ENCODE measurements at regions not wholly inside any gene's neighbourhood (a gene's known extent, or its start where the extent isn't known, plus 50 kb on each side); places are given as distances from the start of the nearest gene placed in this dataset.
"Not testable (repeated sequence)": the region's sequence is repeated elsewhere in the genome, so short reads cannot be mapped to it uniquely, and the experiment has no call there.

DNA sequence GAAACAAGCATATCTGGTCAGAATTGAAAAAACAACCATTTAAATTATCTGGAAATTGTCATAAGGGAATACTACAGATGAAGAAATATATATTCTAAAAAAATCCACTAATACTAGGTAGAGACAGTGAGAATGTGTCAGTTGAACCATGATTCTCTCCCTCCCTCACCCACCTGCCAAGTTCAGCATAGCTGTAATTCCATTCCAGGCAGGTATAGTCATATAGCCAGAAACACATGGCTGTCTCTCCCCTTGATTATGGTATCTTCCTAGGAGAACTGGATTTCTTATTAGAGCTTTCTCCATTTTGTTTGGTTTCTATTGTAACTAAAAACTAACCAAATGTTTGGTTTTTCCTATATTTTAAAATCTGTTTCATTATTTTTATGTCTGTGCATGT, 509.2 kb downstream of the CDH10 start:
- Histone ChIP-seq H3K27ac (no peak overlapping the region), H3K4me1 (replicated peaks in 1 of 2) (peaks cover 0 to 5% of the 10 kb centered on the region in 2 donors), H3K4me3 (no peak overlapping the region)
- ATAC-seq (replicated peaks in 6 of 8) = no peak
- in situ Hi-C loops (cut with MboI; ENCODE audit: low pct_unique_long_range_greater_than_20kb in 2 of 9, low sequenced_read_pairs in 9 of 9, unreplicated experiment in 9 of 9) = no loop called here

DNA sequence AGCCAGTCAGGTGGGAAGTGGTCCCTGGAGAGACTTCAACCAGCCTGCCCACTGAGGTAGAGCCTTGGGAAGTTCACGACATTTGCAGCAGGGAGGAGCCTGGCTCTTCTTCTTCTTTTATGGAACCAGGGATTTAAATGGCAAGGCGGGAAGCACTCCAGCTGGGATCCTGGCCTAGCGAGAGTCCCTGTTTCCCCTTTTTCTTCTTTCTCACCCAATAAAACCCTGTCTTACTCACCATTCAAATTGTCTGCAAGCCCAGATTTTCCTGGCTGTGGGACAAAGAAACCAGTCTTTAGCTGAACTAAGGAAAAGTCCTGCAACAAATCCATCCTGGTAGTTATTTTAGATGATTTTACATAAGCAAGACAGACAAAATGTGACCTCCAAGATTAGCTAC, 503.7 kb downstream of the CDH10 start:
- Histone ChIP-seq H3K4me1 (replicated peaks in 1 of 2) (no peaks in the 10 kb centered on the region), H3K27ac (no peak overlapping the region), H3K4me3 (no peak overlapping the region)
- WGBS, 10 experiments = 0 to 100% (median 81%) methylated on average over 1 to 3 of the region's 3 CpGs; no CpG with 5 or more reads in 2 of the 10 experiments
- no peak for ATAC-seq (replicated peaks in 6 of 8)
- in situ Hi-C loops (cut with MboI; ENCODE audit: low pct_unique_long_range_greater_than_20kb in 2 of 9, low sequenced_read_pairs in 9 of 9, unreplicated experiment in 9 of 9) = no loop called here

GRCh38 chr5:24142341-24142740, 502.4 kb downstream of the CDH10 start:
- Histone ChIP-seq H3K4me3 (no peak overlapping the region), H3K4me1 (replicated peaks in 1 of 2) (no peaks in the 10 kb centered on the region), H3K27ac (no peak overlapping the region)
- in situ Hi-C loops (cut with MboI; ENCODE audit: low pct_unique_long_range_greater_than_20kb in 2 of 9, low sequenced_read_pairs in 9 of 9, unreplicated experiment in 9 of 9) = no loop called here
- WGBS, 10 experiments = 0 to 100% (median 72%) methylated on average over 1 to 2 of the region's 2 CpGs
- no peak for ATAC-seq (replicated peaks in 6 of 8)

DNA sequence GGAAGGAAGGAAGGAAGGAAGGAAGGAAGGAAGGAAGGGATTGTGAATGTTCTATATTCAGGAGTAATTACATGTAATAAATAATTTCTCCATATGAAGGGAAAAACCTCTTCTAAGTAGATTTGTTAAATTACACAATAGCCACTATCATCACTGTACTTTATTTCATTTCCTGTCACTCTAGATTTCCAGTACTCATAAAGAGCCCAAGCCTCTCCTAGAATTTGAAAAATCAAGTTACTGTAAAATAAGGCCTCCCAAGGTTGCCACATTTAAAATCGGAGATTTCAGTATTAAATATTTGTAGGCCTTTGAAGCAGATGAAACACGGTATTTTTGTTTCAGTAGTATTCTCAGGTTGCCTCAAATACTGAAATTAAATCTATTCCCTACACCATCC, 499.0 kb downstream of the CDH10 start:
- in situ Hi-C loops (cut with MboI; ENCODE audit: low pct_unique_long_range_greater_than_20kb in 2 of 9, low sequenced_read_pairs in 9 of 9, unreplicated experiment in 9 of 9) = no loop called here
- Histone ChIP-seq H3K27ac (no peak overlapping the region), H3K4me3 (no peak overlapping the region), H3K4me1 (replicated peaks in 1 of 2) (no peaks in the 10 kb centered on the region)
- no peak for ATAC-seq (replicated peaks in 6 of 8)
- WGBS, 10 experiments = 0 to 100% (median 83%) methylated on average over 1 to 2 of the region's 2 CpGs; no CpG with 5 or more reads in 1 of the 10 experiments

DNA sequence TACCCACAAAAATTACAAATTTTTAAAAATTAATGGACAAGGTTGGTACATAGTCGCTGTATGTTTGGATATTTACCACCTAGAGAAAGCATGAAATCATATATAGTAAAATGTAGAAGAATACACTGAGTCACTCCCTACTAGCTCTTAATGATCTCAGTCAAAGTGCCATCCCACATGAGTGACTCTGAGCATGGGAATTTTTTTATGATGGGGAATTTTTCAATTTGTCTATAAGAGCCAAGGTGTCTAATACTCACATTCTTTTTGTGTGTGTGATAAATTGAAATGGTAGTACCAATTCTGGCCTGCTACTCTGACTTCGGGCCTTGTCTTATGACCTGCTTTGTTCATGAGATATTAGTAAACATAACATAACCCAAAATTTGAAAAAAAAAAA, 483.2 kb downstream of the CDH10 start:
- in situ Hi-C loops (cut with MboI; ENCODE audit: low pct_unique_long_range_greater_than_20kb in 2 of 9, low sequenced_read_pairs in 9 of 9, unreplicated experiment in 9 of 9) = no loop called here
- ATAC-seq (replicated peaks in 6 of 8) = no peak

DNA sequence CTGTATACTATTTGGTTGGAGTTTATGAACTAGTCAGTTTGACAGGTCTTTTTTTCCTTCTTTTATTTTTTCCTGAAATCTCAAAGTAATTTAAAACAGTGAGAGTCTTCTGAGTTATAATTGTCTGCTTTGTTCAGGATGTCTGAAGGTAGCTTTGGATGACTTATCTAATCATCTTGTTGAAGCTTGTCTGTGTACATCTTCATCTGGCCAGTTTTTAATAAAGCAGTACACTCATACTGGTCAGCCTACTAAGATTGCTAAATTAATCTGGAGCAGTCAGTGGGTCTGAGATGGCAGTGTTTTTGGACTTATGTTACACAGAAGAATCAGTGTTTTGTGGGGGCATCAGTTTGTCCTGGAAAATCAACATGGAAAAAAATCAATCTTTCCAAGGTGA, 482.4 kb downstream of the CDH10 start:
- no peak overlapping the region for H3K4me3 ChIP-seq
- H3K27ac ChIP-seq = no peak overlapping the region
- in situ Hi-C loops (cut with MboI; ENCODE audit: low pct_unique_long_range_greater_than_20kb in 2 of 9, low sequenced_read_pairs in 9 of 9, unreplicated experiment in 9 of 9) = no loop called here
- no peak for ATAC-seq (replicated peaks in 6 of 8)
- H3K4me1 ChIP-seq (replicated peaks in 1 of 2) = no peaks in the 10 kb centered on the region

More for the DNA sequence above, 483.2 kb downstream of the CDH10 start:
- Histone ChIP-seq H3K4me3 (no peak overlapping the region), H3K4me1 (replicated peaks in 1 of 2) (no peaks in the 10 kb centered on the region), H3K27ac (no peak overlapping the region)
- 0 to 100% (median 76%) methylated on average over 1 to 2 of the region's 2 CpGs for WGBS, 10 experiments

GRCh38 chr5:24163091-24163490, 481.7 kb downstream of the CDH10 start:
- H3K4me1 ChIP-seq (replicated peaks in 1 of 2) = no peaks in the 10 kb centered on the region
- no peak overlapping the region for H3K27ac ChIP-seq
- ATAC-seq (replicated peaks in 6 of 8) = peak in 1 of 8 experiments; percentile 71
- in situ Hi-C loops (cut with MboI; ENCODE audit: low pct_unique_long_range_greater_than_20kb in 2 of 9, low sequenced_read_pairs in 9 of 9, unreplicated experiment in 9 of 9) = no loop called here
- 0 to 100% (median 69%) methylated on average over 1 to 2 of the region's 2 CpGs; no CpG with 5 or more reads in 1 of the 10 experiments for WGBS, 10 experiments
- H3K4me3 ChIP-seq = no peak overlapping the region

DNA sequence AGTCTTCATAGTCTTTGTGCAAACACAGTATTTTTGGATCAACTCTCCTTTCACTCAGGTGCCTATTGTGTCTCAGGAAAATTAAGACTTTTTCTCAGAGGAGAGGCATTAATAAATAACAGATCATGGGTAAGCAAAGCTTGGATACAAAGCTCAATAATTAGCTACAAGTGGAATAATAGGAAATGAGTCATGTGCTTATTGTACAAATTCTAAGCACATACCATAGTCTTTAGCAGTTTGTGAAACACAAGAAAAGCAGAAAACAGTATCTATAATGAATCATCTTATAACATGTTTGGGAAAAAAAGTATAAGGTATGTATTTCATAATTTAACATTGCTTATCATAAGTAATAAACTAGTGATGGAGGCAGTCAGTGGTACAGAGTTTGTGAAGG, 477.0 kb downstream of the CDH10 start:
- in situ Hi-C loops (cut with MboI; ENCODE audit: low pct_unique_long_range_greater_than_20kb in 2 of 9, low sequenced_read_pairs in 9 of 9, unreplicated experiment in 9 of 9) = no loop called here
- H3K4me1 ChIP-seq (replicated peaks in 1 of 2) = no peaks in the 10 kb centered on the region
- no peak overlapping the region for H3K4me3 ChIP-seq
- no peak for ATAC-seq (replicated peaks in 6 of 8)
- no peak overlapping the region for H3K27ac ChIP-seq

- H3K27ac ChIP-seq = no peak overlapping the region
- 67 to 100% (median 95%) methylated on average over 1 to 2 of the region's 16 CpGs; no CpG with 5 or more reads in 6 of the 10 experiments for WGBS, 10 experiments
- H3K4me1 ChIP-seq (replicated peaks in 1 of 2) = no peaks in the 10 kb centered on the region
- in situ Hi-C loops (cut with MboI; ENCODE audit: low pct_unique_long_range_greater_than_20kb in 2 of 9, low sequenced_read_pairs in 9 of 9, unreplicated experiment in 9 of 9) = no loop called here
- no peak overlapping the region for H3K4me3 ChIP-seq
- no peak for ATAC-seq (replicated peaks in 6 of 8)
These were observed 474.8 kb downstream of the CDH10 start for GRCh38 chr5:24170026-24170425.

DNA sequence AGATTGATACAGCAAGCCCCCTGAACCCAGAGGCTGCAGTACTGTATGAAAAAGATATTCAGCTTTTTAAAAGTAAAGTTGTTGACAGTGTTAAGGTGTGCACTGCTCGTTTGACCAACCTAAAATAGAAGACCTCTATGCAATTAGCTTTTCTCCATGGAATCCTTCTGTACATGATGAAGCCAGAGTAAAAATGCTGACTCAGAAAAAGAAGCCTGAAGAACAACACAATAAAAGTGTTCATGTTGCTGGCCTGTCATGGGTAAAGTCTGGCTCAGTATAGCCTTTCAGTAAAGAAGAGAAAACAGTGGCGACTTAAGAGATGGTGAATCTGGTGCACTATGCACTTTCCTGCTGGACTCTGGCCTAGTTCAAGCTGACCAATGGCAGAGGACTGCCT, 473.8 kb downstream of the CDH10 start:
- H3K4me1 ChIP-seq (replicated peaks in 1 of 2); H3K27ac ChIP-seq; in situ Hi-C loops (cut with MboI; ENCODE audit: low pct_unique_long_range_greater_than_20kb in 2 of 9, low sequenced_read_pairs in 9 of 9, unreplicated experiment in 9 of 9); H3K4me3 ChIP-seq; ATAC-seq (replicated peaks in 6 of 8): not testable (repeated sequence)
- WGBS, 10 experiments = 20 to 100% (median 88%) methylated on average over 1 to 2 of the region's 2 CpGs; no CpG with 5 or more reads in 3 of the 10 experiments

GRCh38 chr5:24177821-24178220, 467.0 kb downstream of the CDH10 start:
- no peak for ATAC-seq (replicated peaks in 6 of 8)
- no peaks in the 10 kb centered on the region for H3K4me1 ChIP-seq (replicated peaks in 1 of 2)
- in situ Hi-C loops (cut with MboI; ENCODE audit: low pct_unique_long_range_greater_than_20kb in 2 of 9, low sequenced_read_pairs in 9 of 9, unreplicated experiment in 9 of 9) = no loop called here
- no peak overlapping the region for H3K4me3 ChIP-seq
- no peak overlapping the region for H3K27ac ChIP-seq
- 25 to 88% (median 66%) methylated on average over 2 to 4 of the region's 4 CpGs; no CpG with 5 or more reads in 1 of the 10 experiments for WGBS, 10 experiments

DNA sequence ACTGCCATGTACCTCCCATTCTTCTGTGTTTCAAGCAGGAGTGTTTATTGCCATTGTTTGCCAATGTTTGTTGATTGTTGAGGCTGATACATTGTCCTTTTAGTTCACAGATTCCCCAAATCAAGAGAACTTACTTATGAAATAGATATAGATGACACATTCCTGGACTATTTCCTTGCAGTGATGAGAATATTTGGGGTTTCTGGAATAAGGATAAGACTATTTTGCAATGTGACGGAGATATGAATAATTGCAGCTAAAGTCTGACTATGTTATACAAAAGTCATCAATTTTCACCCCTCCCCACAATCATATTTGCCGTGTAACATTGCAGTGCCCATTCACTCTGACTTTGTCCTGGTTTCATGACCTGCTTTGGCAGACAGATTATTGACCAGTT, 460.8 kb downstream of the CDH10 start:
- Histone ChIP-seq H3K4me1 (replicated peaks in 1 of 2) (no peaks in the 10 kb centered on the region), H3K27ac (no peak overlapping the region), H3K4me3 (no peak overlapping the region)
- WGBS, 10 experiments = 0 to 100% (median 81%) methylated on average over 1 to 2 of the region's 2 CpGs; no CpG with 5 or more reads in 2 of the 10 experiments
- no peak for ATAC-seq (replicated peaks in 6 of 8)
- in situ Hi-C loops (cut with MboI; ENCODE audit: low pct_unique_long_range_greater_than_20kb in 2 of 9, low sequenced_read_pairs in 9 of 9, unreplicated experiment in 9 of 9) = no loop called here

DNA sequence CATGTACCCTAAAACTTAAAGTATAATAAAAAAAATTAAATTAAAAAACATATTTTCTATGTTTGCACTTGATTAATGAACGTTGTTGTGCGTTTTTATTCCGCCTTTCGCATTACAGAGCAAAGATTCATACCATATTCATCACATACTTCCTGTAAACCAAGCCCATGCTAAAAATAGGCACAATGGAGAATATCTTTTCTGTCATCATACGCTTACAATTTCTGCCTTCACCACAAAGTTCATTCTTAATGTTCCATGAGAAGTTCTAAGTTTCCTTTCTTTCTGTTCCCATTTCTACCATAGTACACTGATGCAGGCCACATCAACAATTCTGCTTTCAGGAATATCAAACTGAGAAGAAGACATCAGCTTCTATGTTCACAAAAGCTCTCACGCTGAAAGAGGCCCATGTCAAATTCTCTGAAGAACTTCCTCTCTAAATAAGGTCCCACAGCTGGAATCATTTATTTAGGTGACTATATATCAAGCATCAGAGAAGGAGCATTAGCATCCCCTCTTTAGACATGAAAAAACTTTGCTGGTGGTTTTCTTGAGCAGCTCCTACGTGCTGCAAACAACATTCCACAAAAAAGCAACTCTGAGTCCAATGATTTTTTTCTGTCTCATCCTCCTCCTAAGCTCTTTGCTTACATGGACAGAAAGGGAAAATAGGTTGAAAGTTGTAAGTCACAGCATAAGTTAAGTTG, 456.4 kb downstream of the CDH10 start:
- 5 to 100% (median 85%) methylated on average over 2 to 7 of the region's 7 CpGs for WGBS, 10 experiments
- Histone ChIP-seq H3K4me3 (no peak overlapping the region), H3K27ac (no peak overlapping the region), H3K4me1 (replicated peaks in 1 of 2) (no peaks in the 10 kb centered on the region)
- in situ Hi-C loops (cut with MboI; ENCODE audit: low pct_unique_long_range_greater_than_20kb in 2 of 9, low sequenced_read_pairs in 9 of 9, unreplicated experiment in 9 of 9) = no loop called here
- ATAC-seq (replicated peaks in 6 of 8) = peak in 1 of 8 experiments; percentile 42

DNA sequence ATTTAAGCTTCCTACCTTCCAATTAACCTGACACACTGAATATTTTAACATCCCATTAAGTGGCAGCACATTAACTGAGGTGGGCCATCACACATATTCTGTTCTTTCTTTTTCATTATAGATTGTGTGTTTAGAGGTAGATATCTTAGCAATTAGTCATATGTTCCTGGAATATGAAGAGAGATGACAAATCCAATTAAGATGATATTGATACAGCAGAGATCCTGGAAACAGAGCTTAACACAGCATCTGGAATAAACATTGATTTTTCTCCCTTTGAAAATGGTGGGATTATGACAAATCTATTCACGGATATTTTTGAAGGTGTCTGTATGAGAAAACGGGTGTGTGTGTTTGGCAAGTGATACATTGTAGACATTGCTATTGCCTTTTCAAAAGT, 448.0 kb downstream of the CDH10 start:
- WGBS, 10 experiments = 8 to 100% (median 73%) methylated on average over 1 to 2 of the region's 2 CpGs; no CpG with 5 or more reads in 1 of the 10 experiments
- no peaks in the 10 kb centered on the region for H3K4me1 ChIP-seq (replicated peaks in 1 of 2)
- H3K4me3 ChIP-seq = no peak overlapping the region
- H3K27ac ChIP-seq = no peak overlapping the region
- in situ Hi-C loops (cut with MboI; ENCODE audit: low pct_unique_long_range_greater_than_20kb in 2 of 9, low sequenced_read_pairs in 9 of 9, unreplicated experiment in 9 of 9) = no loop called here
- ATAC-seq (replicated peaks in 6 of 8) = no peak

All from motor neuron (in vitro differentiated cells).